Mucosa of descending colon (tissue), 3 donors: ENCODE measurements at regions not wholly inside any gene's neighbourhood (a gene's known extent, or its start where the extent isn't known, plus 50 kb on each side); places are given as distances from the start of the nearest gene placed in this dataset.

Experiments
- ATAC-seq: fragments of 200-7000 bp; cut with Tn5 transposase; one replicate; pipeline ENCODE4 v1.9.1; 2020; ENCODE audit warnings: mild to moderate bottlenecking, moderate library complexity
- DNase-seq, 3 donors: peaks; one replicate each; pipeline ENCODE4 v3.0.0-alpha.2; 2020
- H3K36me3 ChIP-seq: fragments of 200-600 bp; one replicate; pipeline ENCODE4 v1.8.0; 2021; ENCODE audit warnings: low read depth, mild to moderate bottlenecking
- H3K4me1 ChIP-seq: fragments of 200-600 bp; one replicate; pipeline ENCODE4 v1.8.0; 2021; ENCODE audit warnings: low read depth, mild to moderate bottlenecking
- H3K4me3 ChIP-seq: fragments of 200-600 bp; one replicate; pipeline ENCODE4 v1.8.0; 2021; ENCODE audit warnings: mild to moderate bottlenecking
- H3K9me3 ChIP-seq: fragments of 200-600 bp; one replicate; pipeline ENCODE4 v1.8.0; 2021; ENCODE audit warnings: mild to moderate bottlenecking
- CTCF ChIP-seq: fragments of 200-600 bp; IDR thresholded peaks from one replicate; pipeline ENCODE4 v1.8.0; 2022; ENCODE audit warnings: antibody characterized with exemption, mild to moderate bottlenecking
- intact Hi-C, 2 donors: fragments of 100-400 bp; cut with DNase I in 1 of 2; cut with micrococcal nuclease in 1 of 2; formaldehyde crosslinking; loops; one replicate each; pipeline versions ENCODE4 v1.11.0 to v1.11.1; 2022; cut with DNase I, micrococcal nuclease
- donor health status: DM: no; HTN: no; CAD: no; lungs with moderate emphysema.
- donor health status: DM: no; HTN: no; CAD: no.
- donor health status: DM: no; HTN: yes; CAD: no.

GRCh38 chr1:112264010-112264409 lies 132.0 kb upstream of the CTTNBP2NL start:
- Histone ChIP-seq H3K9me3 (no peaks in the 10 kb centered on the region), H3K36me3 (no peaks in the 10 kb centered on the region), H3K4me3 (no peak overlapping the region), H3K4me1 (peaks cover 4% of the 10 kb centered on the region)
- DNase-seq (no peak), ATAC-seq (no peak)
- TF ChIP-seq CTCF, result no peak
- intact Hi-C loops, result no loop called here

- intact Hi-C loops, result no loop called here
- ATAC-seq, result peak; percentile 27
- TF ChIP-seq CTCF, result no peak
- H3K36me3 ChIP-seq, result no peaks in the 10 kb centered on the region
- H3K4me3 ChIP-seq, result no peak overlapping the region
- peak in 1 of 3 donors; percentile 7 for DNase-seq
- H3K4me1 ChIP-seq, result peaks cover 4% of the 10 kb centered on the region
- no peaks in the 10 kb centered on the region for H3K9me3 ChIP-seq
Measured at GRCh38 chr1:112264553-112264952, 131.5 kb upstream of the CTTNBP2NL start.

GRCh38 chr1:112265931-112266330 lies 130.1 kb upstream of the CTTNBP2NL start:
- no peak for DNase-seq
- H3K4me1 ChIP-seq, result peaks cover 4% of the 10 kb centered on the region
- ATAC-seq, result no peak
- no peak for TF ChIP-seq CTCF
- H3K36me3 ChIP-seq, result no peaks in the 10 kb centered on the region
- intact Hi-C loops, result no loop called here
- no peaks in the 10 kb centered on the region for H3K9me3 ChIP-seq
- H3K4me3 ChIP-seq, result no peak overlapping the region

GRCh38 chr1:112267206-112267605 lies 128.8 kb upstream of the CTTNBP2NL start:
- peaks cover 4% of the 10 kb centered on the region for H3K4me1 ChIP-seq
- ATAC-seq (no peak), DNase-seq (no peak)
- no peaks in the 10 kb centered on the region for H3K36me3 ChIP-seq
- TF ChIP-seq CTCF, result no peak
- H3K9me3 ChIP-seq, result no peaks in the 10 kb centered on the region
- intact Hi-C loops, result no loop called here
- no peak overlapping the region for H3K4me3 ChIP-seq

- DNase-seq, result peak in 2 of 3 donors; percentile 16 to 42
- intact Hi-C loops, result no loop called here
Measured at GRCh38 chr1:112267929-112268328, 128.1 kb upstream of the CTTNBP2NL start.

More at GRCh38 chr1:112267929-112268328, 128.1 kb upstream of the CTTNBP2NL start:
- no peak for TF ChIP-seq CTCF
- no peaks in the 10 kb centered on the region for H3K36me3 ChIP-seq
- H3K4me3 ChIP-seq, result no peak overlapping the region
- ATAC-seq, result peak; percentile 50
- H3K4me1 ChIP-seq, result peaks cover 4% of the 10 kb centered on the region
- no peaks in the 10 kb centered on the region for H3K9me3 ChIP-seq
